Neural cell (in vitro differentiated cells): ENCODE measurements at regions not wholly inside any gene's neighbourhood (a gene's known extent, or its start where the extent isn't known, plus 50 kb on each side); places are given as distances from the start of the nearest gene placed in this dataset.

Experiments used
- EZH2 ChIP-seq: fragments of 200-600, 300-800 bp; shearing (Covaris generic), sonication (generic); IDR thresholded peaks from 2 replicates; pipeline ENCODE4 v1.6.1; 2014; ENCODE audit warnings: antibody characterized with exemption, low read length, borderline replicate concordance, mild to moderate bottlenecking; ENCODE audit not compliant: insufficient read depth, poor library complexity, severe bottlenecking
- POLR2AphosphoS5 ChIP-seq: IDR thresholded peaks from 2 replicates; pipeline ENCODE4 v1.6.1; 2012
- SMC3 ChIP-seq: fragments of 450-650 bp; conservative IDR thresholded peaks from 2 replicates; pipeline ENCODE4 v1.6.1; 2014; ENCODE audit warnings: antibody characterized with exemption, mild to moderate bottlenecking, moderate library complexity; ENCODE audit not compliant: poor library complexity
- TAF1 ChIP-seq: IDR thresholded peaks from 2 replicates; pipeline ENCODE4 v1.6.1; 2012; ENCODE audit warnings: low read depth
- TF ChIP-seq, protein P1 (sequence below): fragments of 450-650 bp; IDR thresholded peaks from 2 replicates; pipeline ENCODE4 v1.5.1; 2014; ENCODE audit warnings: antibody characterized with exemption, mild to moderate bottlenecking, moderate library complexity; ENCODE audit not compliant: poor library complexity, severe bottlenecking
- TF ChIP-seq, protein P2 (sequence below): IDR thresholded peaks from 2 replicates; pipeline ENCODE4 v1.6.1; 2012; ENCODE audit warnings: borderline replicate concordance

DNA sequence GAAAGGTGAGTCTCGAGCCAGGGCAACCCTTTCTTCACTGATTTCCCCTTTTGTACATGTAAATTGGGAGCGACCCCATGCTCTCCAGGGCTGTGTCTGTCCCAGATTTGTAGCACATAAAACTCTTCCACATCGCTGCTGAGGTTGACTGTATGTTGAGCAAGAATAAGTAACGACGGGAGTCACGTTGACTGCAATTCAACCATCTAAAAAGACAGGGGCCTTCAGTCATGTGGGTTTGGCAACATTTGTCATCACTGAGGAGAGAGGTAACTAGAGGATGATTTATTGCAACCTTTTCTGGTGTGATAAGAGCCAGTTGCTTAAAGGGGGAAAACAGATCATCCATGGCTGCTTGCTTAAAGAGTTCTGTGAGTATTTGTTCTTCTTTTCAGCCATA, 159.4 kb upstream of the SULF2 start:
- TF ChIP-seq, protein P1, sequence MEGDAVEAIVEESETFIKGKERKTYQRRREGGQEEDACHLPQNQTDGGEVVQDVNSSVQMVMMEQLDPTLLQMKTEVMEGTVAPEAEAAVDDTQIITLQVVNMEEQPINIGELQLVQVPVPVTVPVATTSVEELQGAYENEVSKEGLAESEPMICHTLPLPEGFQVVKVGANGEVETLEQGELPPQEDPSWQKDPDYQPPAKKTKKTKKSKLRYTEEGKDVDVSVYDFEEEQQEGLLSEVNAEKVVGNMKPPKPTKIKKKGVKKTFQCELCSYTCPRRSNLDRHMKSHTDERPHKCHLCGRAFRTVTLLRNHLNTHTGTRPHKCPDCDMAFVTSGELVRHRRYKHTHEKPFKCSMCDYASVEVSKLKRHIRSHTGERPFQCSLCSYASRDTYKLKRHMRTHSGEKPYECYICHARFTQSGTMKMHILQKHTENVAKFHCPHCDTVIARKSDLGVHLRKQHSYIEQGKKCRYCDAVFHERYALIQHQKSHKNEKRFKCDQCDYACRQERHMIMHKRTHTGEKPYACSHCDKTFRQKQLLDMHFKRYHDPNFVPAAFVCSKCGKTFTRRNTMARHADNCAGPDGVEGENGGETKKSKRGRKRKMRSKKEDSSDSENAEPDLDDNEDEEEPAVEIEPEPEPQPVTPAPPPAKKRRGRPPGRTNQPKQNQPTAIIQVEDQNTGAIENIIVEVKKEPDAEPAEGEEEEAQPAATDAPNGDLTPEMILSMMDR: no peak
- no peak for TF ChIP-seq EZH2
- TF ChIP-seq, protein P2, sequence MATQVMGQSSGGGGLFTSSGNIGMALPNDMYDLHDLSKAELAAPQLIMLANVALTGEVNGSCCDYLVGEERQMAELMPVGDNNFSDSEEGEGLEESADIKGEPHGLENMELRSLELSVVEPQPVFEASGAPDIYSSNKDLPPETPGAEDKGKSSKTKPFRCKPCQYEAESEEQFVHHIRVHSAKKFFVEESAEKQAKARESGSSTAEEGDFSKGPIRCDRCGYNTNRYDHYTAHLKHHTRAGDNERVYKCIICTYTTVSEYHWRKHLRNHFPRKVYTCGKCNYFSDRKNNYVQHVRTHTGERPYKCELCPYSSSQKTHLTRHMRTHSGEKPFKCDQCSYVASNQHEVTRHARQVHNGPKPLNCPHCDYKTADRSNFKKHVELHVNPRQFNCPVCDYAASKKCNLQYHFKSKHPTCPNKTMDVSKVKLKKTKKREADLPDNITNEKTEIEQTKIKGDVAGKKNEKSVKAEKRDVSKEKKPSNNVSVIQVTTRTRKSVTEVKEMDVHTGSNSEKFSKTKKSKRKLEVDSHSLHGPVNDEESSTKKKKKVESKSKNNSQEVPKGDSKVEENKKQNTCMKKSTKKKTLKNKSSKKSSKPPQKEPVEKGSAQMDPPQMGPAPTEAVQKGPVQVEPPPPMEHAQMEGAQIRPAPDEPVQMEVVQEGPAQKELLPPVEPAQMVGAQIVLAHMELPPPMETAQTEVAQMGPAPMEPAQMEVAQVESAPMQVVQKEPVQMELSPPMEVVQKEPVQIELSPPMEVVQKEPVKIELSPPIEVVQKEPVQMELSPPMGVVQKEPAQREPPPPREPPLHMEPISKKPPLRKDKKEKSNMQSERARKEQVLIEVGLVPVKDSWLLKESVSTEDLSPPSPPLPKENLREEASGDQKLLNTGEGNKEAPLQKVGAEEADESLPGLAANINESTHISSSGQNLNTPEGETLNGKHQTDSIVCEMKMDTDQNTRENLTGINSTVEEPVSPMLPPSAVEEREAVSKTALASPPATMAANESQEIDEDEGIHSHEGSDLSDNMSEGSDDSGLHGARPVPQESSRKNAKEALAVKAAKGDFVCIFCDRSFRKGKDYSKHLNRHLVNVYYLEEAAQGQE: no peak
- TF ChIP-seq POLR2AphosphoS5: no peak
- TF ChIP-seq SMC3: no peak
- TF ChIP-seq TAF1: no peak
